Astrocyte of the cerebellum (primary cell): ENCODE measurements at regions not wholly inside any gene's neighbourhood (a gene's known extent, or its start where the extent isn't known, plus 50 kb on each side); places are given as distances from the start of the nearest gene placed in this dataset.

Experiments used
- DNase-seq: peaks from one replicate; pipeline ENCODE4 v3.0.0-alpha.2; 2011; ENCODE audit warnings: low read depth
- H3K4me3 ChIP-seq: 2 replicates; pipeline ENCODE4 v1.5.1; 2011; ENCODE audit warnings: mild to moderate bottlenecking, low read depth, low read length, moderate library complexity
- CTCF ChIP-seq: IDR thresholded peaks from 2 replicates; pipeline ENCODE4 v1.5.1; 2012; ENCODE audit warnings: low read length, low read depth, moderate library complexity, mild to moderate bottlenecking; ENCODE audit errors: missing control alignments
- in situ Hi-C: cut with HindIII; loops from 2 replicates; pipeline ENCODE4 v1.10.0; 2017; ENCODE audit warnings: low sequenced_read_pairs

- no peak for DNase-seq
- no peak overlapping the region for H3K4me3 ChIP-seq
- no peak for TF ChIP-seq CTCF
- in situ Hi-C loops = no loop called here
These were observed 251.2 kb upstream of the PARD3B start for GRCh38 chr2:204293884-204294747.

GRCh38 chr2:204298404-204298803 lies 246.9 kb upstream of the PARD3B start:
- no peak for TF ChIP-seq CTCF
- DNase-seq = no peak
- in situ Hi-C loops = no loop called here
- no peak overlapping the region for H3K4me3 ChIP-seq

- no peak overlapping the region for H3K4me3 ChIP-seq
- in situ Hi-C loops = no loop called here
- no peak for TF ChIP-seq CTCF
- DNase-seq = no peak
These were observed 245.5 kb upstream of the PARD3B start for GRCh38 chr2:204299766-204300165.

- no peak for TF ChIP-seq CTCF
- H3K4me3 ChIP-seq = no peak overlapping the region
- DNase-seq = no peak
- in situ Hi-C loops = no loop called here
These were observed 238.6 kb upstream of the PARD3B start for GRCh38 chr2:204306667-204307066.

- in situ Hi-C loops = no loop called here
- no peak overlapping the region for H3K4me3 ChIP-seq
- no peak for TF ChIP-seq CTCF
- DNase-seq = no peak
These were observed 233.2 kb upstream of the PARD3B start for GRCh38 chr2:204312105-204312504.

GRCh38 chr2:204313256-204313655 lies 232.0 kb upstream of the PARD3B start:
- DNase-seq = no peak
- TF ChIP-seq CTCF = no peak
- in situ Hi-C loops = no loop called here
- H3K4me3 ChIP-seq = no peak overlapping the region

- peak; percentile 72 for DNase-seq
- H3K4me3 ChIP-seq = peak overlapping the region; percentile 3
- in situ Hi-C loops = no loop called here
- no peak for TF ChIP-seq CTCF
These were observed 230.0 kb upstream of the PARD3B start for GRCh38 chr2:204315236-204315662.
